DOHH2 (cell line): ENCODE measurements at regions not wholly inside any gene's neighbourhood (a gene's known extent, or its start where the extent isn't known, plus 50 kb on each side); places are given as distances from the start of the nearest gene placed in this dataset.

Experiments used
- H3F3A ChIP-seq: fragments of 200-600 bp; sonication (generic), shearing (Covaris generic); 2 replicates; pipeline ENCODE4 v1.6.0; 2016; ENCODE audit warnings: antibody characterized with exemption, mild to moderate bottlenecking; ENCODE audit not compliant: control insufficient read depth, insufficient read depth
- H3K27ac ChIP-seq: fragments of 200-600 bp; sonication (generic); 2 replicates; pipeline ENCODE4 v1.5.1; 2014; ENCODE audit warnings: low read depth, mild to moderate bottlenecking, low read length, moderate library complexity
- H3K27me3 ChIP-seq: fragments of 200-600 bp; sonication (generic); 2 replicates; pipeline ENCODE4 v1.6.1; 2014; ENCODE audit warnings: mild to moderate bottlenecking, low read length, mixed read lengths; ENCODE audit not compliant: control insufficient read depth
- H3K36me3 ChIP-seq: fragments of 200-600 bp; sonication (generic); 2 replicates; pipeline ENCODE4 v1.6.1; 2014; ENCODE audit warnings: mild to moderate bottlenecking, low read length, moderate library complexity, mixed read lengths; ENCODE audit not compliant: control insufficient read depth
- H3K4me1 ChIP-seq: fragments of 200-600 bp; sonication (generic); 2 replicates; pipeline ENCODE4 v1.6.1; 2014; ENCODE audit warnings: mild to moderate bottlenecking, low read length, mixed read lengths; ENCODE audit not compliant: control insufficient read depth
- H3K4me2 ChIP-seq: fragments of 200-600 bp; sonication (generic); 2 replicates; pipeline ENCODE4 v1.6.0; 2014; ENCODE audit warnings: mild to moderate bottlenecking, low read length, moderate library complexity
- H3K4me3 ChIP-seq: fragments of 200-600 bp; sonication (generic); 2 replicates; pipeline ENCODE4 v1.5.1; 2014; ENCODE audit warnings: mild to moderate bottlenecking, low read length, mixed read lengths
- H3K79me2 ChIP-seq: fragments of 200-600 bp; sonication (generic); 2 replicates; pipeline ENCODE4 v1.6.1; 2014; ENCODE audit warnings: mild to moderate bottlenecking, low read length, mixed read lengths; ENCODE audit not compliant: control insufficient read depth
- H3K9me2 ChIP-seq: fragments of 200-600 bp; sonication (generic); replicated peaks from 2 replicates; pipeline ENCODE4 v1.6.1; 2014; ENCODE audit warnings: mild to moderate bottlenecking, low read length, mixed read lengths; ENCODE audit not compliant: control insufficient read depth
- H3K9me3 ChIP-seq: fragments of 200-600 bp; sonication (generic); 2 replicates; pipeline ENCODE4 v1.6.1; 2014; ENCODE audit warnings: antibody characterized with exemption, low read length, mixed read lengths; ENCODE audit not compliant: control insufficient read depth, insufficient read depth
- H4K20me1 ChIP-seq: fragments of 200-600 bp; sonication (generic); 2 replicates; pipeline ENCODE4 v1.6.0; 2014; ENCODE audit warnings: low read depth, mild to moderate bottlenecking, antibody characterized with exemption, low read length, moderate library complexity; ENCODE audit not compliant: control insufficient read depth, insufficient read depth
- CTCF ChIP-seq: fragments of 200-600 bp; sonication (generic); IDR thresholded peaks from one replicate; pipeline ENCODE4 v1.5.1; 2014; ENCODE audit warnings: antibody characterized with exemption, mild to moderate bottlenecking, low read depth, low read length; ENCODE audit not compliant: poor library complexity, severe bottlenecking
- EZH2phosphoT487 ChIP-seq: fragments of 200-600 bp; sonication (generic); IDR thresholded peaks from 2 replicates; pipeline ENCODE4 v1.6.1; 2017; ENCODE audit warnings: borderline replicate concordance, mild to moderate bottlenecking, antibody characterized with exemption, low read length, moderate library complexity, mixed read lengths

DNA sequence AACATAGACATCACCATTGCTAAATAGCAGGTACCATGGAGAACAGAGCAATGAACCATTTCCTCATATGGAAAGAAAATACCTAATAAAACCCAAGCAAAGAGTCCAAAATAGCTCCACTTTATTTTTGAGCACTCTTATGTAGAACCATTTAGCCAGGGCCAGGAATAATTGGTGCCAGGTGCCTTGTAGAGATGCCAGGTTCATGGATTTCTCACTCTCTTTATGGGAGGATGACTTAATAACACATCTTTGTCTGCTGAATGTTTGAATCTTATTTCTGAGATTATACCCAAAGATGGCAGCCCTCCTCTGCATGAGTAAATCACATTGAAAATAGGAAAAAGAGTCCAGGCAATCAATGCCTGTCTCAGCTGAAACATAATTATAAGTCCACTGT is 212.3 kb upstream of the SFRP2 start:
- TF ChIP-seq CTCF (no peak), EZH2phosphoT487 (no peak)
- H3K9me2 ChIP-seq, result no peaks in the 10 kb centered on the region
- no peaks in the 10 kb centered on the region for H3K9me3 ChIP-seq
- H3K4me3 ChIP-seq, result no peak overlapping the region
- H3K79me2 ChIP-seq, result no peaks in the 10 kb centered on the region
- H4K20me1 ChIP-seq, result no peaks in the 10 kb centered on the region
- no peaks in the 10 kb centered on the region for H3K27me3 ChIP-seq
- no peaks in the 10 kb centered on the region for H3K4me1 ChIP-seq
- no peaks in the 10 kb centered on the region for H3F3A ChIP-seq
- H3K4me2 ChIP-seq, result no peak overlapping the region
- no peaks in the 10 kb centered on the region for H3K36me3 ChIP-seq
- no peak overlapping the region for H3K27ac ChIP-seq

- Histone ChIP-seq H3K36me3 (no peaks in the 10 kb centered on the region), H4K20me1 (no peaks in the 10 kb centered on the region), H3K27ac (no peak overlapping the region), H3K27me3 (no peaks in the 10 kb centered on the region), H3K9me2 (no peaks in the 10 kb centered on the region), H3K4me1 (no peaks in the 10 kb centered on the region), H3F3A (no peaks in the 10 kb centered on the region), H3K79me2 (no peaks in the 10 kb centered on the region), H3K4me3 (no peak overlapping the region), H3K9me3 (no peaks in the 10 kb centered on the region), H3K4me2 (no peak overlapping the region)
- TF ChIP-seq EZH2phosphoT487 (no peak), CTCF (no peak)
Measured at GRCh38 chr4:153997516-153997915, 208.6 kb upstream of the SFRP2 start.

DNA sequence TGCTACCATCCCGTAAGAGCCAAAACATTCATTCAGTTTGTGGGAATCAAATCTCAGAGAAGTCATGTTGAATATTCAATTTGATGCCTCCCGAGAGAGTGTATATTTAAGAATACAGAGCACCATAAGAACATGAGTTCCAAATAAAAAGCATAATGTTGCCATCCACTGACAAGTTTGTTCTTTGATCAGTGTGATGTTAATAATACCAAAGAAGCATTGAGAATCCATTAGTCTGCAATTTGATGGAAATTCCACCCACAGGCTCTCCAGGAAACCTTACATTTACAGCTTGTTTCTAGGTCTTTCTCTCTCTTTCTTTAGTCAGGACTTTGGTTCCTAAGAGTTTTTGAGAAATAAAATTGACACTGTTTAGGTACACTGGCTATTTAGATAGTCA is 200.6 kb upstream of the SFRP2 start:
- no peak overlapping the region for H3K27ac ChIP-seq
- H3K4me2 ChIP-seq, result no peak overlapping the region
- no peaks in the 10 kb centered on the region for H3K27me3 ChIP-seq
- no peaks in the 10 kb centered on the region for H3K79me2 ChIP-seq
- H3K9me2 ChIP-seq, result no peaks in the 10 kb centered on the region
- H3K9me3 ChIP-seq, result no peaks in the 10 kb centered on the region
- no peaks in the 10 kb centered on the region for H3K36me3 ChIP-seq
- TF ChIP-seq EZH2phosphoT487 (no peak), CTCF (no peak)
- no peak overlapping the region for H3K4me3 ChIP-seq
- no peaks in the 10 kb centered on the region for H3F3A ChIP-seq
- no peaks in the 10 kb centered on the region for H3K4me1 ChIP-seq
- no peaks in the 10 kb centered on the region for H4K20me1 ChIP-seq
